Fibroblast of villous mesenchyme (primary cell): ENCODE measurements at regions not wholly inside any gene's neighbourhood (a gene's known extent, or its start where the extent isn't known, plus 50 kb on each side); places are given as distances from the start of the nearest gene placed in this dataset.
A peak's percentile ranks its signal among the peaks of the same experiment; 100 is the strongest.

Source experiments
- DNase-seq: peaks from one replicate; pipeline ENCODE4 v3.0.0-alpha.2; 2010; ENCODE audit warnings: low read depth
- H3K4me3 ChIP-seq: 2 replicates; pipeline ENCODE4 v1.5.1; 2011; ENCODE audit warnings: low read depth, mild to moderate bottlenecking, low read length
- TF ChIP-seq, protein P1 (sequence below): IDR thresholded peaks from 2 replicates; pipeline ENCODE4 v1.5.1; 2012; ENCODE audit warnings: low read depth, mild to moderate bottlenecking, low read length; ENCODE audit not compliant: insufficient read depth

DNA sequence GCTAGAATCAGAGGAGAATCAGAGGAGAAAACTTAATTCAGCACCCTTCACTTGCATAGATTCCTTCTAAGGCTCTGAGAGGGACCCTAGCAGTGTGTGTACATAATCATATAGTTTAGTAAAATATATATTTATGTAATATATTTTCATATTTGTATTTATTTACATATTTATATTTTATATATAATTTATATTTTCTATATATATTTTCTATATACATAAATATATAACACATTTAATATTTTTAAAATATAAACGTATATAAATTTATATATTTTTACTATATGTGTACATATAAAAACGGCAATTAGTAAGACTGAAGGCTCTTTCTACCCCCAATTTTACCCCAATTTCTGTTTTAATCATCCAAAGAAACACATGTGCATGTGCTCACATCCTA lies 80.3 kb downstream of the NXPE2 start:
- TF ChIP-seq, protein P1, sequence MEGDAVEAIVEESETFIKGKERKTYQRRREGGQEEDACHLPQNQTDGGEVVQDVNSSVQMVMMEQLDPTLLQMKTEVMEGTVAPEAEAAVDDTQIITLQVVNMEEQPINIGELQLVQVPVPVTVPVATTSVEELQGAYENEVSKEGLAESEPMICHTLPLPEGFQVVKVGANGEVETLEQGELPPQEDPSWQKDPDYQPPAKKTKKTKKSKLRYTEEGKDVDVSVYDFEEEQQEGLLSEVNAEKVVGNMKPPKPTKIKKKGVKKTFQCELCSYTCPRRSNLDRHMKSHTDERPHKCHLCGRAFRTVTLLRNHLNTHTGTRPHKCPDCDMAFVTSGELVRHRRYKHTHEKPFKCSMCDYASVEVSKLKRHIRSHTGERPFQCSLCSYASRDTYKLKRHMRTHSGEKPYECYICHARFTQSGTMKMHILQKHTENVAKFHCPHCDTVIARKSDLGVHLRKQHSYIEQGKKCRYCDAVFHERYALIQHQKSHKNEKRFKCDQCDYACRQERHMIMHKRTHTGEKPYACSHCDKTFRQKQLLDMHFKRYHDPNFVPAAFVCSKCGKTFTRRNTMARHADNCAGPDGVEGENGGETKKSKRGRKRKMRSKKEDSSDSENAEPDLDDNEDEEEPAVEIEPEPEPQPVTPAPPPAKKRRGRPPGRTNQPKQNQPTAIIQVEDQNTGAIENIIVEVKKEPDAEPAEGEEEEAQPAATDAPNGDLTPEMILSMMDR: no peak
- DNase-seq: no peak
- no peak overlapping the region for H3K4me3 ChIP-seq

GRCh38 chr11:114762408-114762807 lies 84.1 kb downstream of the NXPE2 start:
- TF ChIP-seq, protein P1: peak; percentile 84
- DNase-seq: peak; percentile 70
- H3K4me3 ChIP-seq: no peak overlapping the region

DNA sequence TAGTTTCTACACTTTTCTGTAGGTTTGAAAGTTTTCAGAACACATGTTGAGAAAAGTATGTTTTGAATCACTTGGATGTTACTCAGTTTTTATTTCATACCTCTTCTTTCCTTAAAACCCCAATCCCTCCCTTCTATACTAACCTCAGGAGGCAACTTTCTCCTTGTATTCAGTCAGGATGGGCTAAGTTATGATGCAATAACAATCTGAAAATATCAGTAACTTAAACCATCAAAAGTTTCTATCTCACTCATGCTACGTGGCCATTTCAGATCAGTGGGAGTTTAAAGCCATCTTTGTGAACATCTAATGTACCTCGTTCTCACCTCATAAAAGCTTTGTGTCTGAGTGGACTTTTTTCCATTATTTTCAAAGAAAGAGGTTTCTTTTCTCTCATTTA lies 86.2 kb downstream of the NXPE2 start:
- TF ChIP-seq, protein P1: no peak
- DNase-seq: no peak
- H3K4me3 ChIP-seq: no peak overlapping the region

DNA sequence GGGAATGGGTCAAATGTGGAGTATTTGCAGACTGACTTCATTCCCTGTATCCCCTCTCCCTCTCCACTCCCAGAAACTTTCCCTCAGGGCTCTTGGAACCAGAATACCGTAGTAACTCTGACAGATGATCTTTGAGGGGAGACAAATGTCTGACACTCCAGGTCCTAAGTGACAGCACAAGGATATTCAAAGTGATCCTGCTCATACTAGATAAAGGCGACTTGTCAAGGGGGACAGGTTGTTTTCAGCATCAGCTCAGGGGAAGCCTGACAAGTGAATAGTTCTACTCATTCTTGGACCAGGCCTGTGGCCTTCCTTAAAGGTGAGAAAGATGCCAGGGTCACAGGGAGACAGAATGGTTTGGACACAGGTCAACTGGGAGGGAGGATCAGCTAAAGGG lies 92.8 kb downstream of the NXPE2 start:
- TF ChIP-seq, protein P1: no peak
- H3K4me3 ChIP-seq: no peak overlapping the region
- no peak for DNase-seq

- TF ChIP-seq, protein P1: no peak
- DNase-seq: no peak
- no peak overlapping the region for H3K4me3 ChIP-seq
These were observed 95.4 kb downstream of the NXPE2 start for GRCh38 chr11:114773541-114774338.

- DNase-seq: peak; percentile 44
- H3K4me3 ChIP-seq: no peak overlapping the region
These were observed 96.5 kb downstream of the NXPE2 start for GRCh38 chr11:114774599-114775361.

More at GRCh38 chr11:114774599-114775361, 96.5 kb downstream of the NXPE2 start:
- TF ChIP-seq, protein P1: peak; percentile 79
